ENCODE measurements at regions not wholly inside any gene's neighbourhood (a gene's known extent, or its start where the extent isn't known, plus 50 kb on each side); places are given as distances from the start of the nearest gene placed in this dataset.
"Not testable (repeated sequence)": the region's sequence is repeated elsewhere in the genome, so short reads cannot be mapped to it uniquely, and the experiment has no call there.

- TF ChIP-seq, protein P1, sequence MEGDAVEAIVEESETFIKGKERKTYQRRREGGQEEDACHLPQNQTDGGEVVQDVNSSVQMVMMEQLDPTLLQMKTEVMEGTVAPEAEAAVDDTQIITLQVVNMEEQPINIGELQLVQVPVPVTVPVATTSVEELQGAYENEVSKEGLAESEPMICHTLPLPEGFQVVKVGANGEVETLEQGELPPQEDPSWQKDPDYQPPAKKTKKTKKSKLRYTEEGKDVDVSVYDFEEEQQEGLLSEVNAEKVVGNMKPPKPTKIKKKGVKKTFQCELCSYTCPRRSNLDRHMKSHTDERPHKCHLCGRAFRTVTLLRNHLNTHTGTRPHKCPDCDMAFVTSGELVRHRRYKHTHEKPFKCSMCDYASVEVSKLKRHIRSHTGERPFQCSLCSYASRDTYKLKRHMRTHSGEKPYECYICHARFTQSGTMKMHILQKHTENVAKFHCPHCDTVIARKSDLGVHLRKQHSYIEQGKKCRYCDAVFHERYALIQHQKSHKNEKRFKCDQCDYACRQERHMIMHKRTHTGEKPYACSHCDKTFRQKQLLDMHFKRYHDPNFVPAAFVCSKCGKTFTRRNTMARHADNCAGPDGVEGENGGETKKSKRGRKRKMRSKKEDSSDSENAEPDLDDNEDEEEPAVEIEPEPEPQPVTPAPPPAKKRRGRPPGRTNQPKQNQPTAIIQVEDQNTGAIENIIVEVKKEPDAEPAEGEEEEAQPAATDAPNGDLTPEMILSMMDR (IDR thresholded peaks at IDR 0.05; ENCODE audit: low read depth, low read length): not testable (repeated sequence)
- TF ChIP-seq EZH2phosphoT487 (IDR thresholded peaks at IDR 0.05; ENCODE audit: low read depth): not testable (repeated sequence)
These were observed 109.6 kb downstream of the NBPF8 start for GRCh38 chr1:120524416-120524815.

Measured in OCI-LY3 (cell line).